GM12865 (cell line): ENCODE measurements at regions not wholly inside any gene's neighbourhood (a gene's known extent, or its start where the extent isn't known, plus 50 kb on each side); places are given as distances from the start of the nearest gene placed in this dataset.
"Not testable (repeated sequence)": the region's sequence is repeated elsewhere in the genome, so short reads cannot be mapped to it uniquely, and the experiment has no call there.

Experiments
- DNase-seq: peaks from one replicate; pipeline ENCODE4 v3.0.0; 2010; ENCODE audit warnings: low read depth
- H3K4me3 ChIP-seq: 2 replicates; pipeline ENCODE4 v1.5.1; 2011; ENCODE audit warnings: mild to moderate bottlenecking, low read depth, low read length, control low read depth
- TF ChIP-seq, protein P1 (sequence below): IDR thresholded peaks from 2 replicates; pipeline ENCODE4 v1.5.1; 2011; ENCODE audit warnings: low read length, control low read depth, low read depth, inconsistent platforms; ENCODE audit not compliant: insufficient read depth; ENCODE audit errors: missing control alignments

DNA sequence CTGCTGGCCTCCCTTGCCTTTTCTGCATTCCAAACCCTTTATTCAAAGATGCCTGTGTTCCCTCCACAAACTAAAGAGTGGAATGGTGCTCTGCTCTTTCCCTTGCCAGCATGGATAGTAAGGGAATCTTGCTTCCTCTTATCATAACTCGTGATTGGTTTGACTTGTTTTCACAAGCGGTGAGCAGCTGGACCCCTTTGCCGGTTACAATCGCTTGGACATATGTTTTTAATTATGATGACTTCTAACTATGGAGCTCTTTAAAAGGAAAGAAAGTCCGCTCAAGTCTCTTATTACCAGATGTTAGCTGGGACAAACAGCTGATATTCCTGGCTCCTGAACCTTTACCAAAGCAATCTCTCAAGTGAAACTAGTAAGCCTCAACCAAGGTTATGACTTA lies 1094.7 kb downstream of the UQCRFS1 start:
- H3K4me3 ChIP-seq, result no peak overlapping the region
- DNase-seq, result no peak

GRCh38 chr19:28117143-28117542 lies 1095.8 kb downstream of the UQCRFS1 start:
- TF ChIP-seq, protein P1, sequence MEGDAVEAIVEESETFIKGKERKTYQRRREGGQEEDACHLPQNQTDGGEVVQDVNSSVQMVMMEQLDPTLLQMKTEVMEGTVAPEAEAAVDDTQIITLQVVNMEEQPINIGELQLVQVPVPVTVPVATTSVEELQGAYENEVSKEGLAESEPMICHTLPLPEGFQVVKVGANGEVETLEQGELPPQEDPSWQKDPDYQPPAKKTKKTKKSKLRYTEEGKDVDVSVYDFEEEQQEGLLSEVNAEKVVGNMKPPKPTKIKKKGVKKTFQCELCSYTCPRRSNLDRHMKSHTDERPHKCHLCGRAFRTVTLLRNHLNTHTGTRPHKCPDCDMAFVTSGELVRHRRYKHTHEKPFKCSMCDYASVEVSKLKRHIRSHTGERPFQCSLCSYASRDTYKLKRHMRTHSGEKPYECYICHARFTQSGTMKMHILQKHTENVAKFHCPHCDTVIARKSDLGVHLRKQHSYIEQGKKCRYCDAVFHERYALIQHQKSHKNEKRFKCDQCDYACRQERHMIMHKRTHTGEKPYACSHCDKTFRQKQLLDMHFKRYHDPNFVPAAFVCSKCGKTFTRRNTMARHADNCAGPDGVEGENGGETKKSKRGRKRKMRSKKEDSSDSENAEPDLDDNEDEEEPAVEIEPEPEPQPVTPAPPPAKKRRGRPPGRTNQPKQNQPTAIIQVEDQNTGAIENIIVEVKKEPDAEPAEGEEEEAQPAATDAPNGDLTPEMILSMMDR, result no peak
- no peak overlapping the region for H3K4me3 ChIP-seq
- no peak for DNase-seq

More for the DNA sequence above, 1094.7 kb downstream of the UQCRFS1 start:
- TF ChIP-seq, protein P1, result no peak

DNA sequence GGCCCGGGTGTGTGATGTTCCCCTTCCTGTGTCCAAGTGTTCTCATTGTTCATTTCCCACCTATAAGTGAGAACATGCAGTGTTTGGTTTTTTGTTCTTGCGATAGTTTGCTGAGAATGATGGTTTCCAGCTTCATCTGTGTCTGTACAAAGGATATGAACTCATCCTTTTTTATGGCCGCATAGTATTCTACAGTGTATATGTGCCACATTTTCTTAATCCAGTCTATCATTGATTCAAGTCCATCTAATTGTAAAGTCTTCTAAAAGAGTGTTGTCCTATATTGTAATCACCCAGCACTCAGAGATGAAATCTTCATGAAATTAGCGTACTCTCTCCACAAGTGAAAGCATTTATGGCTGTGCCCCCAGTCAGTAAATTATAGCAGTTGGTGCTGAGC lies 1096.6 kb downstream of the UQCRFS1 start:
- not testable (repeated sequence) for DNase-seq

GRCh38 chr19:28103921-28104320 lies 1109.0 kb downstream of the UQCRFS1 start:
- TF ChIP-seq, protein P1, result no peak
- DNase-seq, result no peak
- no peak overlapping the region for H3K4me3 ChIP-seq

More for the DNA sequence above, 1096.6 kb downstream of the UQCRFS1 start:
- not testable (repeated sequence) for H3K4me3 ChIP-seq

DNA sequence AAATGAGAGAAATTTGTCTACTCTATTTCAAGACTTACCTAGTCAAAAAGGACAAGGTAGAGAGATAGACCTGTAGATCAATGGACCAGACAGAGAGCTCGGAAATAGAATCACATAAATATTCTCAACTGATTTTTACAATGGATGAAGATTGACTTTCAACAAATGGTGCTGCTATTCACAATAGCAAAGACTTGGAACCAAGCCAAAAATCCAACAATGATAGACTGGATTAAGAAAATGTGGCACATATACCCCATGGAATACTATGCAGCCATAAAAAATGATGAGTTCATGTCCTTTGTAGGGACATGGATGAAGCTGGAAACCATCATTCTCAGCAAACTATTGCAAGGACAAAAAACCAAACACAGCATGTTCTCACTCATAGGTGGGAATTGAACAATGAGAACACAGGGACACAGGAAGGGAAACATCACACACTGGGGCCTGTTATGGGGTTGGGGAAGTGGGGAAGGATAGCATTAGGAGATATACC lies 1128.2 kb downstream of the UQCRFS1 start:
- not testable (repeated sequence) for H3K4me3 ChIP-seq, DNase-seq

DNA sequence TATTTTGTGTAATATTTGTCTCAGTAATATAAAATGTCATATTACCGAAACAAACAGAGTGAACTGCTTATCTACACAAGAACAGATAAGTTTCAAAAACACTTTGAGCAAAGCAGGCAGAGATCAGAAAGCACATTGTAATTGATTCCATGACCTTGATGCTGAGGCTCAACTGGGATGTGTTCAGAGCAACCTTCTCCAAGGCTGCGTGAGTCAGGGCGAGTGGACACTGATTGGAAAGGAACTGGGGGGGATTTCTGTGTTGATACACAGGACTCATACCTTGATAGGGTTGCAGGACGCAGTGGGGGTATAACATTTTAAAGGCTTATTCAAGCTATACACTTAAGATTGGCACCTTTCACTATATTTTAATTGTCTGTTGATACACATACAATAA lies 1136.3 kb downstream of the UQCRFS1 start:
- TF ChIP-seq, protein P1, result no peak
- DNase-seq, result no peak
- H3K4me3 ChIP-seq, result no peak overlapping the region

- peak; percentile 53 for DNase-seq
- TF ChIP-seq, protein P1, result no peak
- no peak overlapping the region for H3K4me3 ChIP-seq
Measured at GRCh38 chr19:28075229-28075628, 1137.7 kb downstream of the UQCRFS1 start.

DNA sequence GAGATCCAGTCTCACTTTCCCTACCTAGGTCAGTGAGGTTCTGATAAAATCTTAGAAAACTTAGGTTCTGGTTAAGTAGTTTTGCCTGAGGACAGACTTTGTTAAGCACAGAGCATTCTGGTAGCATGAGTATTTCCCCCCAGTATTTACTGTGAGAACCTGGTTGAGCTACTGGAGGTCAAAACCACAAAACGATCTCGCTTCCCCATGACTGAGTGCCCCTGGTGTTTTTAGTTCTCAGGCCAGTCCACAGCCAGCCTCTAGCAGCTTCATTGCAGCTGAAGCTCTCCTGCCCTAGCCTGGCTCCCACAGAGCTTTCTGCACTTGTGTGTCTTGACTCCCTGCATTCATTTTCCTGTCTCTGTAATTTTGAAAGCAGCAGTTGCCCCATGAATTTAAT lies 1138.2 kb downstream of the UQCRFS1 start:
- DNase-seq, result peak; percentile 95
- no peak overlapping the region for H3K4me3 ChIP-seq
- TF ChIP-seq, protein P1, result no peak
